Stimulated activated naive CD8-positive, alpha-beta T cell treated with anti-CD3 and anti-CD28 coated beads, Interleukin-15, amount 100 ng/mL, for 72 hours (primary cell): ENCODE measurements at regions not wholly inside any gene's neighbourhood (a gene's known extent, or its start where the extent isn't known, plus 50 kb on each side); places are given as distances from the start of the nearest gene placed in this dataset.
A peak's percentile ranks its signal among the peaks of the same experiment; 100 is the strongest.
"Not testable (repeated sequence)": the region's sequence is repeated elsewhere in the genome, so short reads cannot be mapped to it uniquely, and the experiment has no call there.

Experiments
- ATAC-seq: fragments of 150-1000 bp; cut with Tn5 transposase; 2 replicates; pipeline ENCODE4 v1.10.0; 2021; ENCODE audit warnings: mild to moderate bottlenecking, moderate library complexity
- DNase-seq, 2 donors: peaks; one replicate each; pipeline ENCODE4 v3.0.0; 2021 to 2022
- H3K27ac Mint-ChIP-seq, 2 donors: one replicate each; pipeline ENCODE4 v1.8.0; 2022; ENCODE audit warnings: mild to moderate bottlenecking in 2 of 2, mixed read lengths in 2 of 2, moderate library complexity in 2 of 2
- H3K27me3 Mint-ChIP-seq: one replicate; pipeline ENCODE4 v1.8.0; 2022; ENCODE audit warnings: mixed read lengths
- H3K4me1 Mint-ChIP-seq: one replicate; pipeline ENCODE4 v1.8.0; 2022; ENCODE audit warnings: mild to moderate bottlenecking, mixed read lengths
- H3K4me3 Mint-ChIP-seq, 2 donors: one replicate each; pipeline ENCODE4 v1.8.0; 2022; ENCODE audit warnings: mild to moderate bottlenecking in 2 of 2, mixed read lengths in 2 of 2, moderate library complexity in 1 of 2
- H3K9me3 Mint-ChIP-seq, 2 donors: one replicate each; pipeline ENCODE4 v1.8.0; 2022; ENCODE audit warnings: mixed read lengths in 2 of 2

- Mint-ChIP-seq H3K27me3 (peaks cover 22% of the 10 kb centered on the region), H3K4me1 (peaks cover 8% of the 10 kb centered on the region), H3K4me3 (no peak overlapping the region), H3K9me3 (peaks cover 6 to 9% of the 10 kb centered on the region in 2 donors), H3K27ac (no peak overlapping the region)
- DNase-seq (no peak), ATAC-seq (no peak)
Measured at GRCh38 chr16:9014389-9014788, 50.7 kb upstream of the USP7 start.

DNA sequence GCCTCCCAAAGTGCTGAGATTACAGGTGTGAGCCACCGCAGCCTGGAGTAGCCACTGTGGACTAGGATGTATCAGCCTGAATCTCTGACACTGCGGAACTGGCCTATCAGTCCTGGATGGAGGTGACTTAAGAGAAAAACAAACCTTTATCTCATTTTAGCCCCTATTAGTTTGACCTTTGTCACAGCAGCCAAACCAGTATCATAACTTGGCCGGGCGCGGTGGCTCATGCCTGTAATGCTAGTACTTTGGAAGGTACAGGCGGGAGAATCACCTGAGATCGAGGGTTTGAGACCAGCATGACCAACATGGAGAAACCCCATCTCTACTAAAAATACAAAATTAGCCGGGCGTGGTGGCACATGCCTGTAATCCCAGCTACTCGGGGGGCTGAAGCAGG lies 51.8 kb upstream of the USP7 start:
- Mint-ChIP-seq H3K4me3 (no peak overlapping the region), H3K9me3 (peaks cover 6 to 9% of the 10 kb centered on the region in 2 donors), H3K27ac (no peak overlapping the region), H3K4me1 (peaks cover 8% of the 10 kb centered on the region), H3K27me3 (peaks cover 18% of the 10 kb centered on the region)
- no peak for DNase-seq
- ATAC-seq, result no peak

DNA sequence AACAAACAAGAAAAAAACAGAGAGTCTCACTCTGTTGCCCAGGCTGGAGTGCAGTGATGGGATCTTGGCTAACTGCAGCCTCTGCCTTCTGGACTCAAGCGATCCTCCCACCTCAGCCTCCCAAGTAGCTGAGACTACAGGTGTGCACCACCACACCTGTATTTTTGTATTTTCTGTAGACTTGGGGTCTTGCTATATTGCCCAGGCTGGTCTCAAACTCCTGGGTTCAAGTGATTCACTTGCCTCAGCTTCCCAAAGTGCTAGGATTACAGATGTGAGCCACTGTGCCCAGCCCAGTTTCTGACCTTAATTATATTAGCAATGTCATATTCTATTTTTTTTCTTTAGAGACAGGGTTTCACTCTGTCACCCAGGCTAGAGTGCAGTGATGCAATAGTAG lies 52.3 kb upstream of the USP7 start:
- not testable (repeated sequence) for DNase-seq, H3K4me1 Mint-ChIP-seq, H3K27ac Mint-ChIP-seq, H3K9me3 Mint-ChIP-seq, ATAC-seq, H3K4me3 Mint-ChIP-seq
- peaks cover 15% of the 10 kb centered on the region for H3K27me3 Mint-ChIP-seq

- no peak overlapping the region for H3K27ac Mint-ChIP-seq
- H3K4me3 Mint-ChIP-seq, result no peak overlapping the region
- DNase-seq (no peak), ATAC-seq (no peak)
- H3K27me3 Mint-ChIP-seq, result peaks cover 15% of the 10 kb centered on the region
- H3K4me1 Mint-ChIP-seq, result peaks cover 8% of the 10 kb centered on the region
- H3K9me3 Mint-ChIP-seq, result peaks cover 6 to 9% of the 10 kb centered on the region in 2 donors
Measured at GRCh38 chr16:9016824-9017223, 53.1 kb upstream of the USP7 start.

GRCh38 chr16:9027070-9027799 lies 63.5 kb upstream of the USP7 start:
- DNase-seq (no peak), ATAC-seq (no peak)
- H3K4me1 Mint-ChIP-seq, result no peaks in the 10 kb centered on the region
- H3K9me3 Mint-ChIP-seq, result no peaks in the 10 kb centered on the region
- no peak overlapping the region for H3K27ac Mint-ChIP-seq
- no peak overlapping the region for H3K4me3 Mint-ChIP-seq
- peaks cover 8% of the 10 kb centered on the region for H3K27me3 Mint-ChIP-seq

DNA sequence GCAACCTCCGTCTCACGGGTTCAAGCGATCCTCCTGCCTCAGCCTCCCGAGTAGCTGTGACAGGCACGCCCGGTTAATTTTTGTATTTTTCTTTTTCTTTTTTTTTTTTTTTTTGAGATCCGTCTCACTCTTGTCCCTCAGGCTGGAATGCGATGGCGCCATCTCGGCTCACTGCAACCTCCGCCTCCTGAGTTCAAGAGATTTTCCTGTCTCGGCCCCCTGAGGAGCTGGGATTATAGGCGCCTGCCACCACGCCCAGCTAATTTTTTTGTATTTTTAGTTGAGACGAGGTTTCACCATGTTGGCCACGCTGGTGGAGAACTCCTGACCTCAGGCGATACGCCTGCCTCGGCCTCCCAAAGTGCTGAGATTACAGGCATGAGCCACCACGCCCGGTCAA lies 63.0 kb upstream of the HAPSTR1 start:
- not testable (repeated sequence) for DNase-seq, ATAC-seq, H3K27ac Mint-ChIP-seq, H3K9me3 Mint-ChIP-seq, H3K27me3 Mint-ChIP-seq, H3K4me1 Mint-ChIP-seq, H3K4me3 Mint-ChIP-seq

- Mint-ChIP-seq H3K27ac (no peak overlapping the region), H3K4me3 (no peak overlapping the region), H3K27me3 (peaks cover 8% of the 10 kb centered on the region), H3K9me3 (peaks cover 4 to 7% of the 10 kb centered on the region in 2 donors), H3K4me1 (no peaks in the 10 kb centered on the region)
- DNase-seq, result no peak
- no peak for ATAC-seq
Measured at GRCh38 chr16:9031107-9031506, 60.3 kb upstream of the HAPSTR1 start.

- Mint-ChIP-seq H3K9me3 (peaks cover 4 to 7% of the 10 kb centered on the region in 2 donors), H3K4me1 (no peaks in the 10 kb centered on the region), H3K4me3 (no peak overlapping the region), H3K27me3 (peaks cover 8% of the 10 kb centered on the region), H3K27ac (no peak overlapping the region)
- DNase-seq, result no peak
- ATAC-seq, result no peak
Measured at GRCh38 chr16:9033125-9033830, 58.2 kb upstream of the HAPSTR1 start.

DNA sequence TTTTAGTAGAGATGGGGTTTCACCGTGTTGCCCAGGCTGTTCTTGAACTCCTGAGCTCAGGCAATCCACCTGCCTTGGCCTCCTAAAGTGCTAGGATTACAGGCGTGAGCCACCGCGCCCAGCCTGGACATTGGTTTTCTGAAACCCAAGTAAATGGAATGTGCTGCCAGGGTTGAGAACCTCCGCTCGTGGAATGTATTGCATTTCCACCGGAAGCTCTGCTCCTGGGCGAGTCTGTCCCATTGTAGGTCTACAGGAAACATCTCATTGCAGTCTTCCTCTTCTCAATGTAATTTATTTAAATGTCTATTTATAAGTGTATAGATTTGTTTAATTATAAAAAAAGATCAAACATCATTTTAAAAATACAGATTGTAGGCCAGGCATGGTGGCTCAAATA lies 57.4 kb upstream of the HAPSTR1 start:
- Mint-ChIP-seq H3K4me1 (no peaks in the 10 kb centered on the region), H3K4me3 (no peak overlapping the region), H3K9me3 (peaks cover 4 to 7% of the 10 kb centered on the region in 2 donors), H3K27me3 (peaks cover 8% of the 10 kb centered on the region), H3K27ac (peak overlapping the region; percentile 57 to 86)
- ATAC-seq (no peak), DNase-seq (no peak)

- peaks cover 4 to 7% of the 10 kb centered on the region in 2 donors for H3K9me3 Mint-ChIP-seq
- no peak overlapping the region for H3K27ac Mint-ChIP-seq
- DNase-seq (no peak), ATAC-seq (no peak)
- no peaks in the 10 kb centered on the region for H3K27me3 Mint-ChIP-seq
- no peak overlapping the region for H3K4me3 Mint-ChIP-seq
- H3K4me1 Mint-ChIP-seq, result no peaks in the 10 kb centered on the region
Measured at GRCh38 chr16:9035996-9036395, 55.4 kb upstream of the HAPSTR1 start.

GRCh38 chr16:9039210-9039609 lies 52.2 kb upstream of the HAPSTR1 start:
- no peak for ATAC-seq
- Mint-ChIP-seq H3K27me3 (no peaks in the 10 kb centered on the region), H3K9me3 (peaks cover 4 to 7% of the 10 kb centered on the region in 2 donors), H3K4me1 (no peaks in the 10 kb centered on the region), H3K27ac (no peak overlapping the region), H3K4me3 (no peak overlapping the region)
- DNase-seq, result no peak

DNA sequence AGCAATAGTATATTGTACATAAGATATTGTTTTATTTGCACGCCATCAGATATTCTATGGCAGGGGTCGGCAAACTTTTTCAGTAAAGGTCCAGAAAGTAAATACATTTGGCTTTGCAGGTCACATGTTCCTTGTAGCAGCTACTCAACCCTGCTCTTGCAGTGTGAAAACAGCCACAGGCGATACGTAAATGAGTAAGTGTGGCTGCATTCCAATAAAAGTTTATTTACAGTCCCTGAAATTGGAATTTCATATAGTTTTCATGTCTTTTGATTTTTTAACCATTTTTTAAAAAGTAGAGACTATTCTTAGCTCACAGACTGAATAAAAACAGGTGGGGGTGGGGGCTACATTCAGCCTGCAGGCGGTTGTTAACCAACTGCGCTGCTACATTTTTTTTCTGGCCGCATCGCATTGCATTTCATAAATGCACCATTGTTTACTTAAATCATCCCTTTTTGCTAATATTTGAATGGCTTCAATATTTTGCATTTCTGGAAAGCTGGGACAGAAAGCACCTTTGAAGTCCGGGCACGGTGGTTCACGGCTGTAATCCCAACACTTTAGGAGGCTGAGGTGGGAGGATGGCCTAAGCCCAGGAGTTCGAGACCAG lies 50.5 kb upstream of the HAPSTR1 start:
- no peak for ATAC-seq
- no peak for DNase-seq
- no peaks in the 10 kb centered on the region for H3K27me3 Mint-ChIP-seq
- no peak overlapping the region for H3K4me3 Mint-ChIP-seq
- peak overlapping the region in 1 of 2 donors; percentile 28 for H3K27ac Mint-ChIP-seq
- H3K9me3 Mint-ChIP-seq, result no peaks in the 10 kb centered on the region
- H3K4me1 Mint-ChIP-seq, result peaks cover 2% of the 10 kb centered on the region
